ENCODE measurements at regions not wholly inside any gene's neighbourhood (a gene's known extent, or its start where the extent isn't known, plus 50 kb on each side); places are given as distances from the start of the nearest gene placed in this dataset.

DNA sequence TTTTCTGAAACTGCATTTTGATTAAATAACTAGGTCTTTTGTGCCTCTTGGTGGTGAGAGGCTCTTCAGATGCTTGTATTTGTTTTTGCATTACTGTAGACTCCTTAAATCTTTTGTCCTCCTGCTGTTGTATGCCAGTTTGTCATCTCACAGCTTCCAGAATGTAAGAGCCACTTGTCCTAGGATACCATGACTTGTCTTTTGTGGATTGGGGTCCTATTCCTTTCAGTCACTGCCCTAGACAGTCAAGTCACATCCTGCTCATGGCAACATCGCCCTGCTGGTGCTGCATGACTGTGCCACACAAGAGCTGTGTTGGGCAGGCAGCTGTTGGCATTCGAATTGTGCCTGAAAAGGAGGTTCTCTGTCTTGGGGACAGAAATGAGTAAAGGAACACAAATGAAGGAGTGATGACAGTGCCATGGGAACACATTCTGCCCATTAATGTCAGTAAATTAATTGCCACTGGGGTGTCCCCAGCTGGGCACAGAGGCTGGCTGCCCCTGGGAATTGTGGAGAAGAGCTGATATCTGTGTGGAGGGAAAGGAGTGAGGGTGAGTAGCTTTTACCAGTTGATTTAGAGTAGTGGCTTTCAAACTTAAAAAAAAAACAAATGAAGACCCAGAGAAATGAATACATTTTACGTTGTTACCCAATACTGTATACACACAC, 140.3 kb downstream of the ARL6IP6 start:
- no peak overlapping the region for H3K27ac ChIP-seq (ENCODE audit: low read length in 2 of 2)
- no peak overlapping the region for H2AFZ ChIP-seq (ENCODE audit: insufficient read depth, low read depth, low read length, poor library complexity, severe bottlenecking)
- H3K9me3 Mint-ChIP-seq (ENCODE audit: insufficient read depth): no peaks in the 10 kb centered on the region
- DNase-seq: no peak
- no peaks in the 10 kb centered on the region for H3K4me1 Mint-ChIP-seq
- CTCF ChIA-PET: no interaction called here
- no peaks in the 10 kb centered on the region for H3K27me3 ChIP-seq (replicated peaks in 1 of 4; ENCODE audit: control extremely low read depth in 1 of 4, control insufficient read depth in 3 of 4, insufficient read depth in 4 of 4, low read length in 3 of 4)
- peaks cover under 1 to 12% (median 5%) of the 10 kb centered on the region in 3 donors for H3K9me3 ChIP-seq (ENCODE audit: control extremely low read depth in 1 of 3, control insufficient read depth in 2 of 3, insufficient read depth in 1 of 3, low read length in 2 of 3)
- no peaks in the 10 kb centered on the region for H4K20me1 ChIP-seq (ENCODE audit: control insufficient read depth, insufficient read depth, low read length, poor library complexity, severe bottlenecking)
- no peak for ATAC-seq (ENCODE audit: low read depth)
- H3K4me3 ChIP-seq (ENCODE audit: control extremely low read depth in 1 of 5, extremely low read depth in 1 of 5, insufficient read depth in 1 of 5, low read depth in 2 of 5, low read length in 4 of 5): no peak overlapping the region
- no peaks in the 10 kb centered on the region for H3K4me1 ChIP-seq (ENCODE audit: control insufficient read depth in 2 of 2, insufficient read depth in 2 of 2, low read length in 2 of 2)
- no peak overlapping the region for H3K4me3 Mint-ChIP-seq
- H3K27ac Mint-ChIP-seq: no peak overlapping the region
- POLR2A ChIA-PET: no interaction called here
- intact Hi-C loops (cut with micrococcal nuclease): no loop called here
- H3K4me2 ChIP-seq (replicated peaks; ENCODE audit: low read depth, low read length, poor library complexity, severe bottlenecking): no peak overlapping the region
- WGBS (ENCODE audit: insufficient coverage): 86% methylated on average over 2 of the region's 3 CpGs
- no peaks in the 10 kb centered on the region for H3K27me3 Mint-ChIP-seq
- TF ChIP-seq EZH2 (IDR thresholded peaks at IDR 0.05; ENCODE audit: borderline replicate concordance, insufficient read depth, low read depth, low read length, poor library complexity, severe bottlenecking): no peak
- no peak overlapping the region for H3K9ac ChIP-seq (ENCODE audit: low read length)
- H3K79me2 ChIP-seq (ENCODE audit: control insufficient read depth, insufficient read depth, low read length): no peaks in the 10 kb centered on the region
- no peaks in the 10 kb centered on the region for H3K36me3 ChIP-seq (replicated peaks in 1 of 2; ENCODE audit: control extremely low read depth in 1 of 2, control insufficient read depth in 1 of 2, extremely low read depth in 1 of 2, insufficient read depth in 2 of 2, low read length in 1 of 2)

- Mint-ChIP-seq H3K9me3 (ENCODE audit: insufficient read depth) (no peaks in the 10 kb centered on the region), H3K4me1 (no peaks in the 10 kb centered on the region), H3K27ac (no peak overlapping the region), H3K4me3 (no peak overlapping the region), H3K27me3 (no peaks in the 10 kb centered on the region)
- no peaks in the 10 kb centered on the region for H3K79me2 ChIP-seq (ENCODE audit: control insufficient read depth, insufficient read depth, low read length)
- no peaks in the 10 kb centered on the region for H4K20me1 ChIP-seq (ENCODE audit: control insufficient read depth, insufficient read depth, low read length, poor library complexity, severe bottlenecking)
- H3K27me3 ChIP-seq (replicated peaks in 1 of 4; ENCODE audit: control extremely low read depth in 1 of 4, control insufficient read depth in 3 of 4, insufficient read depth in 4 of 4, low read length in 3 of 4): no peaks in the 10 kb centered on the region
- no peak overlapping the region for H3K27ac ChIP-seq (ENCODE audit: low read length in 2 of 2)
- no peak overlapping the region for H3K4me2 ChIP-seq (replicated peaks; ENCODE audit: low read depth, low read length, poor library complexity, severe bottlenecking)
- no CpG with 5 or more reads among the region's 7 CpGs for WGBS (ENCODE audit: insufficient coverage)
- DNase-seq (no peak), ATAC-seq (ENCODE audit: low read depth) (no peak)
- ChIA-PET POLR2A (no interaction called here), CTCF (no interaction called here)
- intact Hi-C loops (cut with micrococcal nuclease): no loop called here
- no peaks in the 10 kb centered on the region for H3K4me1 ChIP-seq (ENCODE audit: control insufficient read depth in 2 of 2, insufficient read depth in 2 of 2, low read length in 2 of 2)
- no peak overlapping the region for H3K9ac ChIP-seq (ENCODE audit: low read length)
- TF ChIP-seq EZH2 (IDR thresholded peaks at IDR 0.05; ENCODE audit: borderline replicate concordance, insufficient read depth, low read depth, low read length, poor library complexity, severe bottlenecking): no peak
- TF ChIP-seq CTCF (IDR thresholded peaks at IDR 0.05): no peak
- H3K36me3 ChIP-seq (replicated peaks in 1 of 2; ENCODE audit: control extremely low read depth in 1 of 2, control insufficient read depth in 1 of 2, extremely low read depth in 1 of 2, insufficient read depth in 2 of 2, low read length in 1 of 2): no peaks in the 10 kb centered on the region
- H2AFZ ChIP-seq (ENCODE audit: insufficient read depth, low read depth, low read length, poor library complexity, severe bottlenecking): no peak overlapping the region
- H3K4me3 ChIP-seq (ENCODE audit: control extremely low read depth in 1 of 5, extremely low read depth in 1 of 5, insufficient read depth in 1 of 5, low read depth in 2 of 5, low read length in 4 of 5): no peak overlapping the region
- no peaks in the 10 kb centered on the region for H3K9me3 ChIP-seq (ENCODE audit: control extremely low read depth in 1 of 3, control insufficient read depth in 2 of 3, insufficient read depth in 1 of 3, low read length in 2 of 3)
Observed at GRCh38 chr2:152846697-152847470, 128.5 kb downstream of the ARL6IP6 start.
